Neuron (in vitro differentiated cells): ENCODE measurements at regions not wholly inside any gene's neighbourhood (a gene's known extent, or its start where the extent isn't known, plus 50 kb on each side); places are given as distances from the start of the nearest gene placed in this dataset.
"Not testable (repeated sequence)": the region's sequence is repeated elsewhere in the genome, so short reads cannot be mapped to it uniquely, and the experiment has no call there.

Experiments
- H2AFZ ChIP-seq: one replicate; pipeline ENCODE4 v1.6.1; 2013; ENCODE audit warnings: low read depth, mild to moderate bottlenecking, inconsistent platforms, low read length, moderate library complexity
- H3K27me3 ChIP-seq: one replicate; pipeline ENCODE4 v1.6.1; 2013; ENCODE audit warnings: low read length; ENCODE audit not compliant: insufficient read depth
- H3K36me3 ChIP-seq: one replicate; pipeline ENCODE4 v1.6.1; 2013; ENCODE audit warnings: low read length; ENCODE audit not compliant: insufficient read depth
- H3K4me1 ChIP-seq: one replicate; pipeline ENCODE4 v1.6.1; 2013; ENCODE audit warnings: low read length; ENCODE audit not compliant: insufficient read depth
- H3K4me3 ChIP-seq: 2 replicates; pipeline ENCODE4 v1.5.1; 2013; ENCODE audit warnings: mild to moderate bottlenecking, low read length, moderate library complexity
- H3K9me3 ChIP-seq: one replicate; pipeline ENCODE4 v1.6.1; 2013; ENCODE audit warnings: low read length

DNA sequence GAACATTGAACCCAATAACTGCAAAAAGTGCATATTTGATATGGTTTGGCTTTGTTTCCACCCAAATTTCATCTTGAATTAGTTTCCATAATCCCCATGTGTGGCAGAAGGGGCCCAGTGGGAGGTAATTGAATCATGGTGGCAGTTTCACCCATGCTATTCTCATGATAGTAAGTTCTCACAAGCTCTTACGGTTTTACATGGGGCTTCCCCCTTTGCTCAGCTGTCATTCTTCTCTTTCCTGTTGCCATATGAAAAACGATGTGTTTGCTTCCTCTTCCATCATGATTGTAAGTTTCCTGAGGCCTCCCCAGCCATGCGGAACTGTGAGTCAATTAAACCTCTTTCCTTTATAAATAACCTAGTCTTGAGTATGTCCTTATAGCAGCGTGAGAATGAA, 127.6 kb downstream of the CHD9NB start:
- Histone ChIP-seq H2AFZ (no peak overlapping the region), H3K4me1 (no peaks in the 10 kb centered on the region), H3K9me3 (no peaks in the 10 kb centered on the region), H3K4me3 (no peak overlapping the region), H3K36me3 (no peaks in the 10 kb centered on the region), H3K27me3 (no peaks in the 10 kb centered on the region)

DNA sequence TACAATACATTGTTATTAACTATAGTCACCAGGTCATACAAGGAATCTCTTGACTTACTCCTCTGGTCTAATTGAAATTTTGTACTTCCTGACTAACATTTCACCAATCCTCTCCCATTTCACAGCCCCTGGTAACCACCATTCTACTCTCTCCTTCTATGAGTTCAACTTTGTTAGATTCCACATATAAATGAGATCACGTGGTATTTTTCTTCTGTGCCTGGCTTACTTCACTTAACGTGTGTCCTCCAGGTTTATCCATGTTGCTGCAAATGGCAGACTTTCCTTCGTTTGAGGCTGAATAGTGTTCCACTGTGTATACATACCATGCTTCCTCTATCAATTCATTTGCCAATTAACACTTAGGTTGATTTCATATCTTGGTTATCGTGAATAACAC, 128.5 kb downstream of the CHD9NB start:
- H3K4me3 ChIP-seq = no peak overlapping the region
- H3K9me3 ChIP-seq = no peaks in the 10 kb centered on the region
- H2AFZ ChIP-seq = no peak overlapping the region
- H3K4me1 ChIP-seq = no peaks in the 10 kb centered on the region
- no peaks in the 10 kb centered on the region for H3K27me3 ChIP-seq
- no peaks in the 10 kb centered on the region for H3K36me3 ChIP-seq

DNA sequence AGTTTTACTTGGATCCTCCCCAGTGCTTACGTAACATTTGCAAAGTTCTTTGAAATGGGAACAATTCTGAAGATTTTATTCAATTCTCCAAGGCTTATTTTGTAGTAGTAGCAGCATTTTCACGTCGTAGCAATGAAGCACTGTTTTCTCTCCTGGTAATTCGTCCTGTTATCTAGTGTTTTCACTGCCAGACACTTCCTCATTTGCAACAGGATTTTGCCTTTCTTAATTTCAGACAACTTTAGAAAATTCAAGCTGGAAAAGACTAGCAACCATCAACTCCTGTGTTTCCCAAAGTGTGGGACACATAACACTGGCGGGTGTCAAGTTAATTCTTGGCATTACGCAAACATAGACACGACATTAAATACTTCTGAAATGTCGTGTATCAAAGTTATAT, 131.6 kb downstream of the CHD9NB start:
- no peaks in the 10 kb centered on the region for H3K36me3 ChIP-seq
- no peak overlapping the region for H3K4me3 ChIP-seq
- no peaks in the 10 kb centered on the region for H3K27me3 ChIP-seq
- H3K9me3 ChIP-seq = no peaks in the 10 kb centered on the region
- H2AFZ ChIP-seq = no peak overlapping the region
- no peaks in the 10 kb centered on the region for H3K4me1 ChIP-seq

DNA sequence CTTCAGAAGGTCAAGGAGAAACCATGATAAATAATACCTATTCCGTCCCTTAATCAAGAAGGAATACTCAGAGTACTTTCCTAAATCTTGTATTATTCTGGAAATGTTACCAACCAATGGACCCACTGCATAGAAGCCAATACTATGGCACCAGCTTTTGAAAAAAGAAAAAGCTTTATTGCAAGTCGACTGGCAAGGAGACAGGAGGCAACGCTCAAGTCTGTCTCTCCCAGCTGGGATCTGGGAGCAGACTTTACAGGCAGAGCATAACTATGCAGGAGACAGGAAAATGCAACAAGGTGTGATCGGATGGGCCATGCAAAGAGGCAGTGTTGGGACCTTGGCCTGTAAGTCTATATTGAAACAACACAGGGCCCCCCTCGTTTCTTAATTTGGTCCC, 132.4 kb downstream of the CHD9NB start:
- H2AFZ ChIP-seq = no peak overlapping the region
- H3K36me3 ChIP-seq = no peaks in the 10 kb centered on the region
- H3K9me3 ChIP-seq = no peaks in the 10 kb centered on the region
- H3K4me1 ChIP-seq = no peaks in the 10 kb centered on the region
- no peaks in the 10 kb centered on the region for H3K27me3 ChIP-seq
- H3K4me3 ChIP-seq = no peak overlapping the region

DNA sequence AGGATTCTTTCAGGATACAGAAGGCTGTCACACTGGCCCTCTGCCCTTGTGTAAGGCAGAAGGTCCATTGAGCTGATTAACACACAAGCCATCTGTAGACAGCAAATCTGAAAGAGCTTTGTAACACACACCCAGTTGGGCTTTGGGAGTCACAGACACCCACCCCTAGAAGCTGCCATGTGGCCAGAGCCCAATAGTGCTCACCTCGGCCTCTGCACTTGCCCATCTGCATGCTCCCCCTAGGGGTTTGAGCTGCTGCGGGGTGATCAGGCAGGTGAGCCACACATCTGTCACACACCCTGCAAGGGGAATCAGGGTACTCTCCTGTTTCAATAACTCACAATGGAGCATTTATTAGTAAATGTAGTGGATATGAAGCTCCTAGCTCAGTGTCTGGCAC, 138.3 kb downstream of the CHD9NB start:
- Histone ChIP-seq H2AFZ (no peak overlapping the region), H3K4me1 (peaks cover 4% of the 10 kb centered on the region), H3K4me3 (no peak overlapping the region), H3K27me3 (no peaks in the 10 kb centered on the region), H3K9me3 (peaks cover 2% of the 10 kb centered on the region), H3K36me3 (no peaks in the 10 kb centered on the region)

DNA sequence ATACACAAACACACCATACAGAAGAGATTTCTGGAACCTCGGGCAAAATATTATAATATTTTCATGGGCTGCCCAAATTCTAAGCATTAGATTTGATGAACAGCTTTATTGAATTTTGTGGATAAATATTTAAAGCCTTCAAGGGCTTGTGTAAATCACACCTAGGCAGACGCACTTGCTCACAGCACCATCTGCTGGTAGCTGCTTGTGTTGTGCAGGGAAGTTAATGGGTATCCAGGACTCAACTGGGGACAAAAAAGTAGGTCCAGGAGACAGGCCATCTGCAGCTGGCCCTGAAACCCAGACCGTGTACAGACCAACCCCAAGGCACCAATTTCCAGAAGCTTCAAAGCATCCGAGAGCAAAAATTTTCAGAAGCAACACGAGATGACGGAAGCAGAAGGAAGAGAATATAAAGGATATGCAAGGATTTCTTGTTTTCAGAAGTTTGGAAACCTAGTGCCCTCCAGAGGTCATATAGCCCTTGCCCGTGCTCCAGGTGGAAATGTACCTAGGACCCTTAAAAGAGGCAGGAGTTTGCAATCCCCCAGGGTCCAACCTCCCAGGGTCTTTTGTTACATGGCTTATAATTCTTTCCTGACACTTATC, 140.0 kb downstream of the CHD9NB start:
- H2AFZ ChIP-seq = no peak overlapping the region
- no peaks in the 10 kb centered on the region for H3K36me3 ChIP-seq
- peaks cover 4% of the 10 kb centered on the region for H3K4me1 ChIP-seq
- H3K27me3 ChIP-seq = no peaks in the 10 kb centered on the region
- peaks cover 2% of the 10 kb centered on the region for H3K9me3 ChIP-seq
- no peak overlapping the region for H3K4me3 ChIP-seq

DNA sequence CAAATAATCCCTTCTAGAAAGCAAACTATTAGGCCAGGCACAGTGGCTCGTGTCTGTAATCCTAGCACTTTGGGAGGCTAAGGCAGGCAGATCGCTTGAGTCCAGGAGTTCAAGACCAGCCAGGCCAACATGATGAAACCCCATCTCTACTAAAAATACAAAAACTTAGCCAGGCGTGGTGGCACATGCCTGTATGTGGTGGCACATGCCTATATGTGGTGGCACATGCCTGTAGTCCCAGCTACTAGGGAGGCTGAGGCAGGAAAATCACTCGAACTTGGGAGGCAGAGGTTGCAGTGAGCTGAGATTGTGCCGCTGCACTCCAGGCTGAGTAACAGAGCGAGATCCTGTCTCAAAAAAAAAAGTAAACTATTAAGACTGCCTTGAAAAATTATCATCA, 144.6 kb downstream of the CHD9NB start:
- H3K36me3 ChIP-seq, H3K27me3 ChIP-seq, H3K4me1 ChIP-seq, H3K9me3 ChIP-seq, H3K4me3 ChIP-seq, H2AFZ ChIP-seq: not testable (repeated sequence)

DNA sequence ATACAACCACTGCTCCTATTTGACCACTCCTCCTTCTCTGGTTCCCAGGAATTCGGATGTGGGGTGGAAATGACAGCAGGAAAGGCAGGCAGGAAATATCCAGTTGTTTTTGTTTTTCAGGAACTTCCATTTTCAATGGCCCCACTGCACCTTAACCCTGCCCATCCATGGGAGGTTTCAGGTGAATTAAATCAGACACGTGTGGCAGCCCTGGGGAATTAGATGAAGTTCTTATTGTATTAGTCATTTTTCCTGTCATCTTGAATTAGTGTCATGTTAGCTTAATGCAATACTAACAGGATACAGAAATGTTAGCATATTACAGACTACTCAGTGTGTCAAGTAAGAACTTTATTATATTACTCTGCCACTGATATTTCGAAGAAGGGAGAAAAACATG, 146.4 kb downstream of the CHD9NB start:
- Histone ChIP-seq H3K4me3 (no peak overlapping the region), H3K27me3 (no peaks in the 10 kb centered on the region), H3K9me3 (peaks cover 4% of the 10 kb centered on the region), H3K36me3 (no peaks in the 10 kb centered on the region), H3K4me1 (no peaks in the 10 kb centered on the region), H2AFZ (no peak overlapping the region)

DNA sequence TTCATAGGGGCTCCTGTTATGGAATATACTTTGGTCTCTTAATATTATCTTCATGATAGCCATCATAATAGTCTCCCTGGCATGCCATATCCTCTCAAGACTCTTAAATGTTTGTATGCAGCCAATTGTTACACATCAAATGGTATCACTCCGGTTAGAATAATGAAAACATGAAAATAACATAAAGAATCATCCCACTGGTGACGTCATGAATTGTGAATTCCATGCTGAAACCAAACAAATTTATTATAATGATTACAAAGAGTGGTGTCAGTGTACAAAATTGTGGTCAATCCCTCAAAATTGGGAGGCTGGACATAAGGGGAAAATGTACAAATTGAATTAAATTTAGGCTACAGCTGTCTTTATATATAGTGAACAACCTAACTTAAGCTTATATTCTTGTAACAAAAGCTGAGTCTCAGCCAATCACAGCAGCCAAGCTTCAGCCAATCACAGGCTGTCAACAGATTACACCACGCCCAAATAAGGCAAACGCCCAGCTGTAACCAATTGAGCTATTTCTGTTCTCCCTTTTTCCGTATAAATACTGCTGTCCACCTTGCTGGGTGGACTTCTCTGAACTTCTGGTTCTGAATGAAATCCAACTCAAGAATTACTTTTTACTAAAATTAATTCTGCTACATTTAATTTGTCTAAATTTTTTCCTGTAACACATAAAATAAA, 156.1 kb downstream of the CHD9NB start:
- Histone ChIP-seq H3K4me3 (no peak overlapping the region), H3K36me3 (no peaks in the 10 kb centered on the region), H3K9me3 (no peaks in the 10 kb centered on the region), H2AFZ (no peak overlapping the region), H3K27me3 (no peaks in the 10 kb centered on the region), H3K4me1 (no peaks in the 10 kb centered on the region)

DNA sequence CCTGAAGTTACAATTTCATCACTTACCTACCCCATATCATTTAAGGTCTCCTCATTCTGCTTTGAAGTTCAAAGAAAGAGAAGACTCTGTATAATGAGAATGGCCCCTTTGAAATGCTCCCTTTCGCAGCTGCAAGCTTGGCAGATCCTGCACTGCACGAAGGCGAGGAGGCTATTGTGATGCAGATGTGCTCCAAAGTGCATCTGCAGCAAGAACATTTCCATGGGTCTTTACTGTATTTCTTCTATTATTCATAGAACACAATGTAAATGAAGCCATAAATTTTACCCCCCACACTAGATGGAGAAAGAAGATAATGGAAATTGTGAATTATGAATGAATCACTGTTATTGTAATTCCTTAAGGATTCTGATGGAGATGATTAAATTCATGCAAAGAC, 178.7 kb downstream of the CHD9NB start:
- Histone ChIP-seq H3K9me3 (no peaks in the 10 kb centered on the region), H3K27me3 (no peaks in the 10 kb centered on the region), H3K4me3 (no peak overlapping the region), H3K4me1 (peaks cover 28% of the 10 kb centered on the region), H2AFZ (no peak overlapping the region), H3K36me3 (no peaks in the 10 kb centered on the region)

DNA sequence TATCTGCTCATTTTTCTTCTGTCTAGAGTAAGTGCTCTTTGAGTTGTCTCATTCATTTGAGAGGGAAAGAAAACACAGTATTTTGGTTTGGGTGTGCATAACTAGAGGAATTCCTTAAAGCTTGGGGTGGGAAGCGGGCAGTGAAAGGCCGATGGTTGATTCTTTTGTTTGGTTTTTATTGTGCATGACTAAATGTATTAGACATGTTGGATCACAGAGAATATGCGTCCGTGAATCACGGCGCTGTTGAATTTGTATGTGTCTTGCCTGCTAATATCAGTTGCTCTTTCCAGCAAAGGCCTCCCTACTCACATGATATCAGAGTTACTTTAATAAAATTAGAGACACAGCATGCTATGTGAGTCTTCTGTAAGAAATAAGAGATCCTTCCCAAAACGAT, 180.0 kb downstream of the CHD9NB start:
- Histone ChIP-seq H3K4me3 (no peak overlapping the region), H2AFZ (peak overlapping the region; percentile 28), H3K4me1 (peaks cover 28% of the 10 kb centered on the region), H3K27me3 (no peaks in the 10 kb centered on the region), H3K36me3 (no peaks in the 10 kb centered on the region), H3K9me3 (no peaks in the 10 kb centered on the region)

DNA sequence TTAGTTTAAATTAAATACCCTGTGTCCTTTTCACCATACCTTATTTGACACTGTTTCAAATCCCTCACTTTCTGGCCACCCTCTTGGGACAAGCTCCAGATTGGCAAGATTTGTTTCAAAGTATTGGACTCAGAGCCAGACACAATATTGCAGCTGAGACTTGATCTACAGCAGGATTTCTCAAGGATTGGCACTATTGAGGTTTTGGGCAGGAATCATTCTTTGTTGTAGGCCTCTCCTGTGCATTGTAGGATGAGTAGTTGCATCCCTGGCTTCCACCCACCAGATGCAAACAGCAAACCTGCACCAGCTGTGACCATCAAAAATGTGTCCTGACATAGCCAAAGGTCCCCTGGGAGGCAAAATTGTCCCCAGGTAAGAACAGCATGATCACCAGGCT, 181.2 kb downstream of the CHD9NB start:
- Histone ChIP-seq H3K27me3 (no peaks in the 10 kb centered on the region), H3K4me1 (peaks cover 28% of the 10 kb centered on the region), H3K4me3 (no peak overlapping the region), H2AFZ (no peak overlapping the region), H3K36me3 (no peaks in the 10 kb centered on the region), H3K9me3 (no peaks in the 10 kb centered on the region)

DNA sequence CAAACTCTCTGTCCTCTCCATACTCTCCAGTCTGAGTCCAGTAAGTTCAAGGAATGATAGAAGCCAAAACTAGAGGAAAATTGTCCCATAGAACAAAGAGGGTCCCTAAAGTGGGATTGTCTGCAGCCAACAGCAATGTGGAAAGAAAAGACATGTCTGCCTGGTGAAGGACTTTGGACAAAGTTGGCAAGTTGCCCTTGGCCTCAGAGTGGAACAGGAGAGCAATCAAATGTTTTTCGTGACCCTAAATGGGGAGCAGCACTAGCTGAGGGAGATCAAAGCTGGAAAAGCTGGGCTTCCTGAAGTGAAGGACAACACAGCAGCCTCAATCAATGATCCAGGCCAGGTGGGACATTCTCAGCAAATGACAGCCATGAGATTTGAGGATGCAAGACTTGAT, 183.5 kb downstream of the CHD9NB start:
- H3K36me3 ChIP-seq = no peaks in the 10 kb centered on the region
- H3K9me3 ChIP-seq = no peaks in the 10 kb centered on the region
- H3K4me1 ChIP-seq = peaks cover 24% of the 10 kb centered on the region
- no peak overlapping the region for H3K4me3 ChIP-seq
- H3K27me3 ChIP-seq = no peaks in the 10 kb centered on the region
- no peak overlapping the region for H2AFZ ChIP-seq

DNA sequence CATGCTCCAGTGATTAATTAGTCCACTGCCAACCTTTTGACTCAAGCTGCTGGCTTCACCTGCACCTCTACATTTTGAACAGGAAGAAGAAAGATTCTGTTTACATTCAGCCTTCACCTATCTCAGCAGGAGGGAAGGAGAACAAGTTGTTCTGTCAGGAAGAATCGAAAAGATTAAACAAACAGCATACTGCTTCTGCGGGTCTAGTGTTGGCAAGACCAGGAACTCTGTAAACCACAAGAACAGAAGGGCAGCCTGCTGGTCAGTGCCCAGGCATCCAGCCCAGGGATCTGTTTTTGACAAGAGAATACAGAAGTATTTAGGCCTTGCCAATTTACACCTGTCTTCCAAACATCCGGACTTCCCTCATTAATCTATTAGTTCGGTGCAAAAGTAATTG, 189.7 kb downstream of the CHD9NB start:
- H3K27me3 ChIP-seq = no peaks in the 10 kb centered on the region
- no peaks in the 10 kb centered on the region for H3K36me3 ChIP-seq
- peaks cover 6% of the 10 kb centered on the region for H3K4me1 ChIP-seq
- no peak overlapping the region for H2AFZ ChIP-seq
- peaks cover 2% of the 10 kb centered on the region for H3K9me3 ChIP-seq
- no peak overlapping the region for H3K4me3 ChIP-seq
